SKM-1 treated with dmso at 0.1 percent for 144 hours (cell line): ENCODE measurements at regions not wholly inside any gene's neighbourhood (a gene's known extent, or its start where the extent isn't known, plus 50 kb on each side); places are given as distances from the start of the nearest gene placed in this dataset.

Experiments used
- DNase-seq: peaks from one replicate; lab custom pipeline; 2025; ENCODE audit not compliant: unreplicated experiment; lab: John Stamatoyannopoulos, UW

- DNase-seq, result no peak
These were observed 50.8 kb upstream of the PHYHIPL start for GRCh38 chr10:59125666-59126065.

GRCh38 chr10:59126261-59126660 lies 50.2 kb upstream of the PHYHIPL start:
- DNase-seq, result no peak
